Endothelial cell of umbilical vein (primary cell): ENCODE measurements at regions not wholly inside any gene's neighbourhood (a gene's known extent, or its start where the extent isn't known, plus 50 kb on each side); places are given as distances from the start of the nearest gene placed in this dataset.

Experiments
- BruUV-seq: library from RNA; stranded (reverse); fragments of 400-500 nt; replicated peaks from 2 replicates; lab custom pipeline; 2021; lab: Mats Ljungman, UMichigan
- CTCF ChIA-PET: fragments of 300-600, 350-600 bp; sonication (Branson Sonifier 250); formaldehyde crosslinking; loops from one replicate; lab custom pipeline; 2021; ENCODE audit warnings: antibody characterized with exemption, inconsistent platforms; lab: Charles Lee
- POLR2A ChIA-PET: fragments of 300-600, 350-600 bp; sonication (Branson Sonifier 250); formaldehyde crosslinking; loops from one replicate; lab custom pipeline; 2021; ENCODE audit warnings: antibody characterized with exemption, inconsistent platforms; lab: Charles Lee
- DNase-seq: peaks from one replicate; pipeline ENCODE4 v3.0.0-alpha.2; 2011; ENCODE audit warnings: low read depth, low spot score
- FAIRE-seq: peaks from 2 replicates; lab custom pipeline; 2011; peaks lifted over from hg19 to GRCh38; lab: Jason Lieb, UNC
- H2AFZ ChIP-seq: 2 replicates; pipeline ENCODE4 v1.6.0; 2012; ENCODE audit warnings: low read depth, low read length, control low read depth, inconsistent platforms
- H3K27ac ChIP-seq: 2 replicates; pipeline ENCODE4 v1.5.1; 2011; ENCODE audit warnings: low read depth, mild to moderate bottlenecking, control low read depth, low read length, moderate library complexity; ENCODE audit not compliant: insufficient read depth
- H3K27me3 ChIP-seq, 2 experiments: 2 replicates each; pipeline versions ENCODE4 v1.6.0 to v1.6.1; 2011; ENCODE audit warnings: low read length in 2 of 2, mixed read lengths in 1 of 2; ENCODE audit not compliant: control insufficient read depth in 2 of 2, insufficient read depth in 2 of 2
- H3K36me3 ChIP-seq, 2 experiments: 2 replicates in 1 of 2; 3 replicates in 1 of 2; pipeline ENCODE4 v1.5.1; 2011; ENCODE audit warnings: low read length in 2 of 2, mild to moderate bottlenecking in 1 of 2, moderate library complexity in 1 of 2; ENCODE audit not compliant: control insufficient read depth in 2 of 2, insufficient read depth in 2 of 2; ENCODE audit errors: extremely low read depth in 1 of 2
- H3K4me1 ChIP-seq: 3 replicates; pipeline ENCODE4 v1.5.1; 2011; ENCODE audit warnings: mild to moderate bottlenecking, low read length; ENCODE audit not compliant: control insufficient read depth, insufficient read depth; ENCODE audit errors: extremely low read depth
- H3K4me2 ChIP-seq: 2 replicates; pipeline ENCODE4 v1.6.1; 2011; ENCODE audit warnings: low read length, control low read depth, mixed read lengths; ENCODE audit not compliant: insufficient read depth
- H3K4me3 ChIP-seq, 3 experiments: fragments of 200-600 bp in 1 of 3; sonication (generic), shearing (Covaris generic) in 1 of 3; replicated peaks in 1 of 3; 2 replicates each; pipeline ENCODE4 v1.5.1; 2011 to 2016; ENCODE audit warnings: control low read depth in 3 of 3, low read length in 3 of 3, mild to moderate bottlenecking in 2 of 3, inconsistent platforms in 1 of 3, low read depth in 1 of 3, moderate library complexity in 1 of 3; ENCODE audit not compliant: insufficient read depth in 1 of 3
- H3K79me2 ChIP-seq: 2 replicates; pipeline ENCODE4 v1.6.0; 2012; ENCODE audit warnings: low read length, inconsistent platforms; ENCODE audit not compliant: control insufficient read depth, insufficient read depth
- H3K9ac ChIP-seq: replicated peaks from 2 replicates; pipeline ENCODE3; 2011; ENCODE audit warnings: low read length, control low read depth; ENCODE audit not compliant: insufficient read depth; ENCODE audit errors: extremely low read depth
- H3K9me1 ChIP-seq: replicated peaks from 3 replicates; pipeline ENCODE4 v1.6.0; 2011; ENCODE audit warnings: mild to moderate bottlenecking, low read length; ENCODE audit not compliant: control insufficient read depth, insufficient read depth; ENCODE audit errors: extremely low read depth
- H3K9me3 ChIP-seq: replicated peaks from 2 replicates; pipeline ENCODE4 v1.5.1; 2012; ENCODE audit warnings: low read length, inconsistent platforms; ENCODE audit not compliant: control insufficient read depth, insufficient read depth
- H4K20me1 ChIP-seq: replicated peaks from 2 replicates; pipeline ENCODE3; 2011; ENCODE audit warnings: mild to moderate bottlenecking, low read length; ENCODE audit not compliant: control insufficient read depth, insufficient read depth; ENCODE audit errors: extremely low read depth
- CTCF ChIP-seq, 2 donors: IDR thresholded peaks; 1 replicate in 1 of 2; 2 replicates in 1 of 2; pipeline ENCODE4 v1.5.1; 2011; ENCODE audit warnings: low read length in 2 of 2, mild to moderate bottlenecking in 2 of 2, moderate library complexity in 2 of 2, control low read depth in 1 of 2, inconsistent platforms in 1 of 2, low read depth in 1 of 2; ENCODE audit not compliant: insufficient read depth in 1 of 2; ENCODE audit errors: extremely low read depth in 1 of 2
- EZH2 ChIP-seq: IDR thresholded peaks from 2 replicates; pipeline ENCODE4 v1.6.1; 2012; ENCODE audit warnings: borderline replicate concordance, low read depth, mild to moderate bottlenecking, moderate library complexity, low read length, inconsistent platforms; ENCODE audit not compliant: severe bottlenecking
- FOS ChIP-seq: IDR thresholded peaks from 2 replicates; pipeline ENCODE4 v1.6.1; 2011; ENCODE audit warnings: mild to moderate bottlenecking, low read length, moderate library complexity, borderline replicate concordance; ENCODE audit not compliant: insufficient read depth
- GATA2 ChIP-seq: IDR thresholded peaks from 2 replicates; pipeline ENCODE4 v1.7.0; 2011; ENCODE audit warnings: low read depth, mild to moderate bottlenecking, moderate library complexity, mixed read lengths, low read length; ENCODE audit not compliant: insufficient read length, insufficient read depth
- JUN ChIP-seq: IDR thresholded peaks from 2 replicates; pipeline ENCODE4 v1.6.1; 2011; ENCODE audit warnings: borderline replicate concordance, low read depth; ENCODE audit not compliant: insufficient read length, insufficient read depth
- MAX ChIP-seq: IDR thresholded peaks from 2 replicates; pipeline ENCODE4 v1.6.1; 2011; ENCODE audit not compliant: insufficient read depth, insufficient read length
- MYC ChIP-seq: IDR thresholded peaks from one replicate; pipeline ENCODE4 v1.6.1; 2011; ENCODE audit warnings: mild to moderate bottlenecking, low read depth, low read length
- POLR2A ChIP-seq: IDR thresholded peaks from 2 replicates; pipeline ENCODE4 v1.6.1; 2012; ENCODE audit warnings: low read depth, mild to moderate bottlenecking, control low read depth, low read length
- POLR2AphosphoS5 ChIP-seq: IDR thresholded peaks from 2 replicates; pipeline ENCODE4 v1.6.1; 2012; ENCODE audit warnings: low read depth, mild to moderate bottlenecking, control low read depth, low read length, moderate library complexity; ENCODE audit not compliant: insufficient read depth
- dilution Hi-C: fragments of 300-500 bp; cut with MboI; formaldehyde crosslinking; loops from one replicate; pipeline ENCODE4 v1.15.0; 2019; ENCODE audit warnings: low sequenced_read_pairs; ENCODE audit not compliant: extremely low pct_ligation_motif_present
- intact Hi-C: fragments of 100-400 bp; cut with micrococcal nuclease; formaldehyde crosslinking; loops from one replicate; pipeline ENCODE4 v1.10.0; 2022

GRCh38 chr15:36501063-36501678 is 78.3 kb upstream of the CDIN1 start:
- Histone ChIP-seq H3K9ac (no peak overlapping the region), H3K27me3 (no peaks in the 10 kb centered on the region), H3K79me2 (no peaks in the 10 kb centered on the region), H3K4me3 (no peak overlapping the region), H4K20me1 (no peaks in the 10 kb centered on the region), H3K9me1 (no peaks in the 10 kb centered on the region), H3K4me2 (no peak overlapping the region), H3K36me3 (no peaks in the 10 kb centered on the region), H3K9me3 (no peaks in the 10 kb centered on the region), H2AFZ (peak overlapping the region; percentile 38), H3K27ac (no peak overlapping the region), H3K4me1 (peaks cover 4% of the 10 kb centered on the region)
- DNase-seq (peak; percentile 69), FAIRE-seq (peak; percentile 61)
- BruUV-seq, result no TSS peak
- dilution Hi-C loops (no loop called here), intact Hi-C loops (loop anchor here (1.0 to 10.0 kb wide), 7 partner anchors 381 to 1381 kb away; partner anchors contain the start of gene MEIS2)
- CTCF ChIA-PET, result interaction anchor here (0.9 to 2.5 kb wide), 10 partner anchors 8 to 1380 kb away, joined by 3 to 11 read pairs (median 4); no protein-coding TSS in a partner anchor
- TF ChIP-seq JUN, result no peak
- peak; percentile 55 to 64 for TF ChIP-seq CTCF (IDR thresholded peaks at IDR 0.05; ENCODE audit: extremely low read depth in 1 of 2, insufficient read depth in 1 of 2, low read depth in 1 of 2, low read length in 2 of 2)
- POLR2A ChIA-PET, result no interaction called here

- peaks cover 4% of the 10 kb centered on the region for H3K4me1 ChIP-seq
- no peak overlapping the region for H3K9ac ChIP-seq
- no peak overlapping the region for H3K4me2 ChIP-seq
- H2AFZ ChIP-seq, result no peak overlapping the region
- POLR2A ChIA-PET, result no interaction called here
- no peaks in the 10 kb centered on the region for H4K20me1 ChIP-seq
- BruUV-seq, result no TSS peak
- H3K27me3 ChIP-seq, result peaks cover 2 to 4% of the 10 kb centered on the region in 2 experiments
- H3K36me3 ChIP-seq, result no peaks in the 10 kb centered on the region
- H3K9me3 ChIP-seq, result no peaks in the 10 kb centered on the region
- no peak overlapping the region for H3K27ac ChIP-seq
- dilution Hi-C loops, result no loop called here
- H3K79me2 ChIP-seq, result no peaks in the 10 kb centered on the region
- H3K9me1 ChIP-seq, result no peaks in the 10 kb centered on the region
- no peak overlapping the region for H3K4me3 ChIP-seq
- FAIRE-seq, result no peak
- no peak for DNase-seq
- intact Hi-C loops, result loop anchor here (5.0 to 10.0 kb wide), 4 partner anchors 380 to 1380 kb away; partner anchors contain the start of gene MEIS2
- CTCF ChIA-PET, result interaction anchor here (0.8 to 2.5 kb wide), 11 partner anchors 8 to 984 kb away, joined by 3 to 11 read pairs (median 5); no protein-coding TSS in a partner anchor
- no peak for TF ChIP-seq EZH2
- no peak for TF ChIP-seq MAX
- no peak for TF ChIP-seq POLR2A
- TF ChIP-seq POLR2AphosphoS5, result no peak
- no peak for TF ChIP-seq CTCF (IDR thresholded peaks at IDR 0.05; ENCODE audit: extremely low read depth in 1 of 2, insufficient read depth in 1 of 2, low read depth in 1 of 2, low read length in 2 of 2)
- no peak for TF ChIP-seq GATA2
- TF ChIP-seq MYC, result no peak
- TF ChIP-seq FOS, result no peak
- TF ChIP-seq JUN, result no peak
Observed at GRCh38 chr15:36502509-36502908, 76.9 kb upstream of the CDIN1 start.
